A673 (cell line): ENCODE measurements at regions not wholly inside any gene's neighbourhood (a gene's known extent, or its start where the extent isn't known, plus 50 kb on each side); places are given as distances from the start of the nearest gene placed in this dataset.

ENCODE experiments used
- BruUV-seq: library from RNA; stranded (reverse); fragments of 400-500 nt; replicated peaks from 2 replicates; lab custom pipeline; 2021; lab: Mats Ljungman, UMichigan
- CTCF ChIA-PET: fragments of 300-600 bp; sonication (Branson Sonifier 250); formaldehyde crosslinking; loops from one replicate; lab custom pipeline; 2022; ENCODE audit warnings: antibody characterized with exemption; lab: Charles Lee
- POLR2A ChIA-PET: fragments of 300-600 bp; sonication (Branson Sonifier 250); formaldehyde crosslinking; loops from one replicate; lab custom pipeline; 2022; ENCODE audit warnings: antibody characterized with exemption; ENCODE audit not compliant: low non-redundant PET; lab: Charles Lee
- DNase-seq: peaks from one replicate; pipeline ENCODE4 v3.0.0-alpha.2; 2015; ENCODE audit warnings: low spot score
- H3K27ac ChIP-seq: fragments of 200-600 bp; sonication (generic); 2 replicates; pipeline ENCODE4 v1.5.1; 2016; ENCODE audit warnings: mixed run types, low read depth, mild to moderate bottlenecking, mixed read lengths, antibody characterized with exemption, low read length; ENCODE audit not compliant: poor library complexity, severe bottlenecking
- H3K27me3 ChIP-seq: fragments of 200-600 bp; sonication (generic); replicated peaks from 2 replicates; pipeline ENCODE4 v1.6.1; 2017; ENCODE audit warnings: mixed run types, low read depth, mild to moderate bottlenecking, mixed read lengths, antibody characterized with exemption, low read length; ENCODE audit not compliant: insufficient read depth, poor library complexity
- H3K36me3 ChIP-seq: fragments of 200-600 bp; sonication (generic); 2 replicates; pipeline ENCODE4 v1.6.1; 2016; ENCODE audit warnings: mixed run types, mild to moderate bottlenecking, mixed read lengths, antibody characterized with exemption, low read length; ENCODE audit not compliant: insufficient read depth, poor library complexity, severe bottlenecking
- H3K4me1 ChIP-seq: fragments of 200-600 bp; sonication (generic); 2 replicates; pipeline ENCODE4 v1.6.1; 2017; ENCODE audit warnings: mixed run types, mild to moderate bottlenecking, mixed read lengths, antibody characterized with exemption, low read length; ENCODE audit not compliant: insufficient read depth, poor library complexity, severe bottlenecking
- H3K4me3 ChIP-seq: fragments of 200-600 bp; sonication (generic); 2 replicates; pipeline ENCODE4 v1.5.1; 2016; ENCODE audit warnings: low read depth, mixed run types, mild to moderate bottlenecking, mixed read lengths, low read length; ENCODE audit not compliant: poor library complexity, severe bottlenecking
- H3K9me3 ChIP-seq: fragments of 200-600 bp; sonication (generic); 2 replicates; pipeline ENCODE4 v1.6.1; 2016; ENCODE audit warnings: mixed run types, low read depth, mild to moderate bottlenecking, mixed read lengths, antibody characterized with exemption, low read length; ENCODE audit not compliant: poor library complexity, severe bottlenecking
- CTCF ChIP-seq: fragments of 300-800, 200-600 bp; sonication (generic); conservative IDR thresholded peaks from 2 replicates; pipeline ENCODE4 v1.5.1; 2017; ENCODE audit warnings: low read depth, mild to moderate bottlenecking, antibody characterized with exemption, low read length, moderate library complexity, mixed read lengths
- EZH2 ChIP-seq: fragments of 200-600 bp; sonication (generic); IDR thresholded peaks from 2 replicates; pipeline ENCODE4 v1.6.1; 2017; ENCODE audit warnings: borderline replicate concordance, low read depth, mild to moderate bottlenecking, mixed read lengths, antibody characterized with exemption, low read length; ENCODE audit not compliant: poor library complexity, severe bottlenecking
- intact Hi-C: fragments of 100-400 bp; cut with micrococcal nuclease; formaldehyde crosslinking; loops from one replicate; pipeline ENCODE4 v1.10.0; 2022; ENCODE audit not compliant: unreplicated experiment

GRCh38 chr11:116055064-116055463, 550.8 kb upstream of the CADM1 start:
- intact Hi-C loops: no loop called here
- Histone ChIP-seq H3K27me3 (peaks cover 26% of the 10 kb centered on the region), H3K27ac (no peak overlapping the region), H3K4me3 (no peak overlapping the region), H3K9me3 (no peaks in the 10 kb centered on the region), H3K36me3 (no peaks in the 10 kb centered on the region), H3K4me1 (no peaks in the 10 kb centered on the region)
- DNase-seq: no peak
- CTCF ChIA-PET: no interaction called here
- no peak for TF ChIP-seq CTCF
- TF ChIP-seq EZH2: no peak
- POLR2A ChIA-PET: no interaction called here
- no TSS peak for BruUV-seq

- intact Hi-C loops: no loop called here
- BruUV-seq: no TSS peak
- Histone ChIP-seq H3K36me3 (no peaks in the 10 kb centered on the region), H3K27ac (no peak overlapping the region), H3K9me3 (no peaks in the 10 kb centered on the region), H3K4me1 (no peaks in the 10 kb centered on the region), H3K4me3 (no peak overlapping the region), H3K27me3 (peaks cover 22% of the 10 kb centered on the region)
- ChIA-PET POLR2A (no interaction called here), CTCF (no interaction called here)
- DNase-seq: no peak
- TF ChIP-seq EZH2 (no peak), CTCF (no peak)
These were observed 549.3 kb upstream of the CADM1 start for GRCh38 chr11:116053548-116053919.

GRCh38 chr11:116052603-116053547, 548.7 kb upstream of the CADM1 start:
- Histone ChIP-seq H3K27ac (no peak overlapping the region), H3K36me3 (no peaks in the 10 kb centered on the region), H3K4me1 (no peaks in the 10 kb centered on the region), H3K4me3 (no peak overlapping the region), H3K9me3 (no peaks in the 10 kb centered on the region), H3K27me3 (peaks cover 16% of the 10 kb centered on the region)
- BruUV-seq: no TSS peak
- no peak for TF ChIP-seq EZH2
- no peak for TF ChIP-seq CTCF
- ChIA-PET POLR2A (no interaction called here), CTCF (no interaction called here)
- intact Hi-C loops: no loop called here
- DNase-seq: no peak
